ENCODE measurements at regions not wholly inside any gene's neighbourhood (a gene's known extent, or its start where the extent isn't known, plus 50 kb on each side); places are given as distances from the start of the nearest gene placed in this dataset.

DNA sequence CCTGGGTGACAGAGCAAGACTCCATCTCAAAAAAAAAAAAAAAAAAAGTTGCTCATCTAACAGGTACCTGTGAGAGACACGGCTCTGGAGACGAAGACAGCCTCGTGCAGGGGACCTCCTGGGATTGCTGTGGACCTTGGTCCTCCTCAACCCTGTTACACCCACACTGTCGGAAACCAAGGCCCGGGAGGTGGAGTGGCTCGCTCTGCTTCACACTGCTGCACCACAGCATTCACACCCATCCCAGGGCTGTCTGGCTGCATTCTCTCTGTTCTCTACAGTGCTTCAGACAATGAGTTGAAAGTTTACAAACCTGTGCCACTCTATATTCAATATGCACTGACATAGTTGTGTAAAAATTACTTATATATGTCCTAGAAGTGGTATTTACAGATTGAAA is 101.0 kb upstream of the TNS3 start:
- ChIA-PET POLR2A (no interaction called here), CTCF (ENCODE audit: low intra/inter-chr PET ratio, low total read pairs) (no interaction called here)
- in situ Hi-C loops (cut with HindIII; ENCODE audit: extremely low pct_ligation_motif_present, low pct_unique_long_range_greater_than_20kb), result no loop called here
- intact Hi-C loops (cut with micrococcal nuclease; ENCODE audit: unreplicated experiment), result loop anchor here (1.0 kb wide), 1 partner anchor 80 kb away; no protein-coding TSS in a partner anchor
- DNase-seq (ENCODE audit: low spot score) (no peak), ATAC-seq (peak; percentile 79), FAIRE-seq (no peak)
- no peak overlapping the region for H3K27ac ChIP-seq (ENCODE audit: extremely low read length, insufficient read depth, low read length)
- no peaks in the 10 kb centered on the region for H3K36me3 ChIP-seq (replicated peaks in 1 of 2; ENCODE audit: control insufficient read depth in 1 of 2, insufficient read depth in 2 of 2, low read length in 2 of 2)
- 2% methylated on average over 5 of the region's 6 CpGs for WGBS (ENCODE audit: low lambda C conversion rate)
- H4K20me1 ChIP-seq (ENCODE audit: insufficient read depth, low read length), result no peaks in the 10 kb centered on the region
- no peaks in the 10 kb centered on the region for H3K9me3 ChIP-seq (ENCODE audit: low read length)
- TF ChIP-seq, protein P1, sequence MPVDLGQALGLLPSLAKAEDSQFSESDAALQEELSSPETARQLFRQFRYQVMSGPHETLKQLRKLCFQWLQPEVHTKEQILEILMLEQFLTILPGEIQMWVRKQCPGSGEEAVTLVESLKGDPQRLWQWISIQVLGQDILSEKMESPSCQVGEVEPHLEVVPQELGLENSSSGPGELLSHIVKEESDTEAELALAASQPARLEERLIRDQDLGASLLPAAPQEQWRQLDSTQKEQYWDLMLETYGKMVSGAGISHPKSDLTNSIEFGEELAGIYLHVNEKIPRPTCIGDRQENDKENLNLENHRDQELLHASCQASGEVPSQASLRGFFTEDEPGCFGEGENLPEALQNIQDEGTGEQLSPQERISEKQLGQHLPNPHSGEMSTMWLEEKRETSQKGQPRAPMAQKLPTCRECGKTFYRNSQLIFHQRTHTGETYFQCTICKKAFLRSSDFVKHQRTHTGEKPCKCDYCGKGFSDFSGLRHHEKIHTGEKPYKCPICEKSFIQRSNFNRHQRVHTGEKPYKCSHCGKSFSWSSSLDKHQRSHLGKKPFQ (CRISPR knock-in tag; IDR thresholded peaks at IDR 0.05; ENCODE audit: insufficient replicate concordance), result peak; percentile 96
- TF ChIP-seq, protein P2, sequence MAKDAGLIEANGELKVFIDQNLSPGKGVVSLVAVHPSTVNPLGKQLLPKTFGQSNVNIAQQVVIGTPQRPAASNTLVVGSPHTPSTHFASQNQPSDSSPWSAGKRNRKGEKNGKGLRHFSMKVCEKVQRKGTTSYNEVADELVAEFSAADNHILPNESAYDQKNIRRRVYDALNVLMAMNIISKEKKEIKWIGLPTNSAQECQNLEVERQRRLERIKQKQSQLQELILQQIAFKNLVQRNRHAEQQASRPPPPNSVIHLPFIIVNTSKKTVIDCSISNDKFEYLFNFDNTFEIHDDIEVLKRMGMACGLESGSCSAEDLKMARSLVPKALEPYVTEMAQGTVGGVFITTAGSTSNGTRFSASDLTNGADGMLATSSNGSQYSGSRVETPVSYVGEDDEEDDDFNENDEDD (CRISPR knock-in tag; IDR thresholded peaks at IDR 0.05; ENCODE audit: borderline replicate concordance), result no peak
- TF ChIP-seq MBD4 (IDR thresholded peaks at IDR 0.05; ENCODE audit: borderline replicate concordance, low read length), result no peak
- TF ChIP-seq ZNF24 (IDR thresholded peaks at IDR 0.05), result no peak
- peak; percentile 65 for TF ChIP-seq BCL6 (CRISPR knock-in tag; IDR thresholded peaks at IDR 0.05)
- TF ChIP-seq PAWR (CRISPR knock-in tag; IDR thresholded peaks at IDR 0.05; ENCODE audit: borderline replicate concordance), result no peak
- TF ChIP-seq, protein P3, sequence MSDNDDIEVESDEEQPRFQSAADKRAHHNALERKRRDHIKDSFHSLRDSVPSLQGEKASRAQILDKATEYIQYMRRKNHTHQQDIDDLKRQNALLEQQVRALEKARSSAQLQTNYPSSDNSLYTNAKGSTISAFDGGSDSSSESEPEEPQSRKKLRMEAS (IDR thresholded peaks at IDR 0.05), result peak; percentile 39; the same call in 1 of the 2 replicates
- H3K4me2 ChIP-seq (ENCODE audit: low read depth, low read length), result peak overlapping the region; percentile 80
- no TSS peak for BruUV-seq (replicated peaks)
- H3K9ac ChIP-seq (ENCODE audit: insufficient read depth, low read depth, low read length), result no peak overlapping the region
- no peaks in the 10 kb centered on the region for H3K79me2 ChIP-seq (ENCODE audit: insufficient read depth, low read length)
- H3K27me3 ChIP-seq (ENCODE audit: control insufficient read depth in 1 of 2, insufficient read depth in 2 of 2, low read length in 2 of 2), result no peaks in the 10 kb centered on the region
- H3K4me1 ChIP-seq (ENCODE audit: insufficient read depth, low read length), result peaks cover 42% of the 10 kb centered on the region
- no peak overlapping the region for H2AFZ ChIP-seq (ENCODE audit: low read length)
- H3K4me3 ChIP-seq (replicated peaks in 1 of 3; ENCODE audit: insufficient read depth in 1 of 3, low read depth in 2 of 3, low read length in 3 of 3), result no peak overlapping the region; a peak in 1 of 6 replicates

Data from HepG2 (cell line).